ENCODE measurements at regions not wholly inside any gene's neighbourhood (a gene's known extent, or its start where the extent isn't known, plus 50 kb on each side); places are given as distances from the start of the nearest gene placed in this dataset.

- Histone ChIP-seq H3K4me3 (ENCODE audit: low read depth, low read length, poor library complexity, severe bottlenecking) (no peak overlapping the region), H3K27me3 (replicated peaks; ENCODE audit: insufficient read depth, low read depth, low read length, poor library complexity) (no peaks in the 10 kb centered on the region), H3K9me3 (ENCODE audit: low read depth, low read length, poor library complexity, severe bottlenecking) (no peaks in the 10 kb centered on the region), H3K4me1 (ENCODE audit: insufficient read depth, low read length, poor library complexity, severe bottlenecking) (no peaks in the 10 kb centered on the region), H3K36me3 (ENCODE audit: insufficient read depth, low read length, poor library complexity, severe bottlenecking) (no peaks in the 10 kb centered on the region), H3K27ac (ENCODE audit: low read depth, low read length, poor library complexity, severe bottlenecking) (no peak overlapping the region)
- CTCF ChIA-PET: no interaction called here
- intact Hi-C loops (cut with micrococcal nuclease; ENCODE audit: unreplicated experiment): no loop called here
- no TSS peak for BruUV-seq (replicated peaks)
- TF ChIP-seq EZH2 (IDR thresholded peaks at IDR 0.05; ENCODE audit: borderline replicate concordance, low read depth, low read length, poor library complexity, severe bottlenecking) (no peak), CTCF (conservative IDR thresholded peaks at IDR 0.05; ENCODE audit: low read depth, low read length) (no peak)
- POLR2A ChIA-PET (ENCODE audit: low non-redundant PET): no interaction called here
- no peak for DNase-seq (ENCODE audit: low spot score)
These were observed 425.4 kb upstream of the CHAC2 start for GRCh38 chr2:53342248-53342647.

GRCh38 chr2:53334610-53335009 lies 433.0 kb upstream of the CHAC2 start:
- Histone ChIP-seq H3K27me3 (replicated peaks; ENCODE audit: insufficient read depth, low read depth, low read length, poor library complexity) (no peaks in the 10 kb centered on the region), H3K27ac (ENCODE audit: low read depth, low read length, poor library complexity, severe bottlenecking) (no peak overlapping the region), H3K4me1 (ENCODE audit: insufficient read depth, low read length, poor library complexity, severe bottlenecking) (no peaks in the 10 kb centered on the region), H3K4me3 (ENCODE audit: low read depth, low read length, poor library complexity, severe bottlenecking) (no peak overlapping the region), H3K36me3 (ENCODE audit: insufficient read depth, low read length, poor library complexity, severe bottlenecking) (no peaks in the 10 kb centered on the region), H3K9me3 (ENCODE audit: low read depth, low read length, poor library complexity, severe bottlenecking) (no peaks in the 10 kb centered on the region)
- TF ChIP-seq EZH2 (IDR thresholded peaks at IDR 0.05; ENCODE audit: borderline replicate concordance, low read depth, low read length, poor library complexity, severe bottlenecking) (no peak), CTCF (conservative IDR thresholded peaks at IDR 0.05; ENCODE audit: low read depth, low read length) (no peak)
- POLR2A ChIA-PET (ENCODE audit: low non-redundant PET): no interaction called here
- BruUV-seq (replicated peaks): no TSS peak
- no peak for DNase-seq (ENCODE audit: low spot score)
- CTCF ChIA-PET: no interaction called here
- intact Hi-C loops (cut with micrococcal nuclease; ENCODE audit: unreplicated experiment): no loop called here

- H3K27me3 ChIP-seq (replicated peaks; ENCODE audit: insufficient read depth, low read depth, low read length, poor library complexity): no peaks in the 10 kb centered on the region
- H3K4me1 ChIP-seq (ENCODE audit: insufficient read depth, low read length, poor library complexity, severe bottlenecking): no peaks in the 10 kb centered on the region
- no TSS peak for BruUV-seq (replicated peaks)
- H3K4me3 ChIP-seq (ENCODE audit: low read depth, low read length, poor library complexity, severe bottlenecking): no peak overlapping the region
- intact Hi-C loops (cut with micrococcal nuclease; ENCODE audit: unreplicated experiment): no loop called here
- ChIA-PET CTCF (no interaction called here), POLR2A (ENCODE audit: low non-redundant PET) (no interaction called here)
- DNase-seq (ENCODE audit: low spot score): no peak
- H3K9me3 ChIP-seq (ENCODE audit: low read depth, low read length, poor library complexity, severe bottlenecking): no peaks in the 10 kb centered on the region
- no peak overlapping the region for H3K27ac ChIP-seq (ENCODE audit: low read depth, low read length, poor library complexity, severe bottlenecking)
- TF ChIP-seq EZH2 (IDR thresholded peaks at IDR 0.05; ENCODE audit: borderline replicate concordance, low read depth, low read length, poor library complexity, severe bottlenecking) (no peak), CTCF (conservative IDR thresholded peaks at IDR 0.05; ENCODE audit: low read depth, low read length) (no peak)
- H3K36me3 ChIP-seq (ENCODE audit: insufficient read depth, low read length, poor library complexity, severe bottlenecking): no peaks in the 10 kb centered on the region
These were observed 435.9 kb upstream of the CHAC2 start for GRCh38 chr2:53331667-53332066.
